Vagina (tissue), 2 donors: ENCODE measurements at regions not wholly inside any gene's neighbourhood (a gene's known extent, or its start where the extent isn't known, plus 50 kb on each side); places are given as distances from the start of the nearest gene placed in this dataset.

Experiments
- CTCF ChIP-seq, 3 experiments: fragments of 450-650 bp in 2 of 3; fragments of 200-600 bp in 1 of 3; sonication (generic) in 1 of 3; IDR thresholded peaks; one replicate each; pipeline ENCODE4 v1.5.1; 2017 to 2019; ENCODE audit warnings: antibody characterized with exemption in 3 of 3, mild to moderate bottlenecking in 2 of 3, moderate library complexity in 2 of 3
- POLR2A ChIP-seq, 2 donors: fragments of 450-650 bp; IDR thresholded peaks; one replicate each; pipeline ENCODE4 v1.6.1; 2017; ENCODE audit warnings: antibody characterized with exemption in 2 of 2, mild to moderate bottlenecking in 2 of 2, moderate library complexity in 2 of 2

GRCh38 chr14:104306450-104307040 is 168.2 kb downstream of the KIF26A start:
- TF ChIP-seq CTCF (IDR thresholded peaks at IDR 0.05): no peak
- TF ChIP-seq POLR2A (IDR thresholded peaks at IDR 0.05): no peak
